Progenitor cell of endocrine pancreas (in vitro differentiated cells): ENCODE measurements at regions not wholly inside any gene's neighbourhood (a gene's known extent, or its start where the extent isn't known, plus 50 kb on each side); places are given as distances from the start of the nearest gene placed in this dataset.
"Not testable (repeated sequence)": the region's sequence is repeated elsewhere in the genome, so short reads cannot be mapped to it uniquely, and the experiment has no call there.

Experiments used
- DNase-seq: peaks from one replicate; pipeline ENCODE4 v3.0.0; 2021; ENCODE audit warnings: low spot score; ENCODE audit not compliant: unreplicated experiment
- H3K27ac Mint-ChIP-seq: 2 replicates; pipeline ENCODE4 v1.8.0; 2021; ENCODE audit warnings: mild to moderate bottlenecking, moderate library complexity, mixed read lengths
- H3K27me3 Mint-ChIP-seq: 2 replicates; pipeline ENCODE4 v1.8.0; 2021; ENCODE audit warnings: mixed read lengths
- H3K36me3 Mint-ChIP-seq: 2 replicates; pipeline ENCODE4 v1.8.0; 2022; ENCODE audit warnings: mixed read lengths; ENCODE audit not compliant: insufficient read depth
- H3K4me1 Mint-ChIP-seq: 2 replicates; pipeline ENCODE4 v1.8.0; 2021; ENCODE audit warnings: low read depth, mixed read lengths
- H3K4me3 Mint-ChIP-seq: 2 replicates; pipeline ENCODE4 v1.8.0; 2021; ENCODE audit warnings: low read depth, mild to moderate bottlenecking, moderate library complexity, mixed read lengths
- H3K9me3 Mint-ChIP-seq: 2 replicates; pipeline ENCODE4 v1.8.0; 2021; ENCODE audit warnings: low read depth, mixed read lengths
- TF ChIP-seq, protein P1 (sequence below): fragments of 200-600 bp; sonication (generic); IDR thresholded peaks from one replicate; pipeline ENCODE4 v1.5.0; 2021; ENCODE audit warnings: antibody characterized with exemption, mild to moderate bottlenecking; ENCODE audit not compliant: unreplicated experiment

DNA sequence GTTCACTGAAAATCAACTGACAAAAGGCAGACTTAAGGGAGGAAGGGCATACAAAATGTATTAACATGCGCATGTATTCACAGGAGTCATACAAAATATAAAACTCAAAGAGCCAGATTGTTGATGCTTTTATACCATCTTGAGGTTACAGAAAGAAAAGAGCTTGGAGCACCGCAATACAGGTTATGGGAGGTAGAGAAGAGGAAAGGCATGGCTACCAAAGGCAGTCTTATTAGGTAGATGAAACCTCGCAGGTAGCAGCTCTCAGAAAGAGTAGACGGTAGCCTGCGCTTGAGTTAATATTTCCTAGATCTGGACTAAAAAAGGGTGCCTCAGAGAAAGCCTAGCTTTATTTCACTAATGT, 69.0 kb upstream of the DHRS4 start:
- no peak overlapping the region for H3K4me3 Mint-ChIP-seq

DNA sequence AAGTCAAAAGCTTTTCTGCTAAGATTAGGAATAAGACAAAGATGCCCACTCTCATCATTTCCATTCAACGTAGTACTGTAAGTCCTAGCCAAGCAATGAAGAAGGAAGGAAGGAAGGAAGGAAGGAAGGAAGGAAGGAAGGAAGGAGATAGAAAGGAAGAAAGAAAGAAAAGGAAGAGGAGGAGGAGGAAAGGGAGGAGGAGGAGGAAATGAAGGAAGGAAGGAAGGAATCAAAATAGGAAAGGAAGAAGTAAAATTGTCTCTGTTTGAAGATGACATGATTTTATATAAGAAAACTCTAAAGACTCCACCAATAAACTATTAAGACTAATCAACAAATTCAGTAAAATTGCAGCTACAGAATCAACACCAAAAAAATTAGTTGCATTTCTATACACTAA, 66.0 kb upstream of the DHRS4 start:
- TF ChIP-seq, protein P1, sequence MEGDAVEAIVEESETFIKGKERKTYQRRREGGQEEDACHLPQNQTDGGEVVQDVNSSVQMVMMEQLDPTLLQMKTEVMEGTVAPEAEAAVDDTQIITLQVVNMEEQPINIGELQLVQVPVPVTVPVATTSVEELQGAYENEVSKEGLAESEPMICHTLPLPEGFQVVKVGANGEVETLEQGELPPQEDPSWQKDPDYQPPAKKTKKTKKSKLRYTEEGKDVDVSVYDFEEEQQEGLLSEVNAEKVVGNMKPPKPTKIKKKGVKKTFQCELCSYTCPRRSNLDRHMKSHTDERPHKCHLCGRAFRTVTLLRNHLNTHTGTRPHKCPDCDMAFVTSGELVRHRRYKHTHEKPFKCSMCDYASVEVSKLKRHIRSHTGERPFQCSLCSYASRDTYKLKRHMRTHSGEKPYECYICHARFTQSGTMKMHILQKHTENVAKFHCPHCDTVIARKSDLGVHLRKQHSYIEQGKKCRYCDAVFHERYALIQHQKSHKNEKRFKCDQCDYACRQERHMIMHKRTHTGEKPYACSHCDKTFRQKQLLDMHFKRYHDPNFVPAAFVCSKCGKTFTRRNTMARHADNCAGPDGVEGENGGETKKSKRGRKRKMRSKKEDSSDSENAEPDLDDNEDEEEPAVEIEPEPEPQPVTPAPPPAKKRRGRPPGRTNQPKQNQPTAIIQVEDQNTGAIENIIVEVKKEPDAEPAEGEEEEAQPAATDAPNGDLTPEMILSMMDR = no peak
- H3K4me3 Mint-ChIP-seq = no peak overlapping the region

More for the DNA sequence above, 69.0 kb upstream of the DHRS4 start:
- Mint-ChIP-seq H3K36me3 (peaks cover 4% of the 10 kb centered on the region), H3K27me3 (no peaks in the 10 kb centered on the region), H3K27ac (no peak overlapping the region), H3K4me1 (no peaks in the 10 kb centered on the region), H3K9me3 (peaks cover 49% of the 10 kb centered on the region)
- DNase-seq = no peak
- TF ChIP-seq, protein P1 = no peak

DNA sequence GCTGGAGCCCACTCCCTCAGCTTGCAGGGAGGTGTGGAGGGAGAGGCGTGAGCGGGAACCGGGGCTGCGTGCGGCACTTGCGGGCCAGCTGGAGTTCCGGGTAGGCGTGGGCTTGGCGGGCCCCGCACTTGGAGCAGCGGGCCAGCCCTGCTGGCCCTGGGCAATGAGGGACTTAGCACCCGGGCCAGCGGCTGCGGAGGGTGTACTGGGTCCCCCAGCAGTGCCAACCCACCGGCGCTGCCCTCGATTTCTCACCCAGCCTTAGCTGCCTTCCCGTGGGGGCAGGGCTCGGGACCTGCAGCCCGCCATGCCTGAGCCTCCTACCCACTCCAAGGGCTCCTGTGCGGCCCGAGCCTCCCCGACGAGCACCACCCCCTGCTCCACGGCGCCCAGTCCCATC, 61.9 kb upstream of the DHRS4 start:
- H3K36me3 Mint-ChIP-seq, DNase-seq, H3K27ac Mint-ChIP-seq, H3K4me3 Mint-ChIP-seq, H3K27me3 Mint-ChIP-seq, H3K4me1 Mint-ChIP-seq: not testable (repeated sequence)
- peaks cover 53% of the 10 kb centered on the region for H3K9me3 Mint-ChIP-seq

More for the DNA sequence above, 66.0 kb upstream of the DHRS4 start:
- Mint-ChIP-seq H3K27me3 (no peaks in the 10 kb centered on the region), H3K9me3 (peaks cover 45% of the 10 kb centered on the region), H3K36me3 (peaks cover 4% of the 10 kb centered on the region), H3K27ac (no peak overlapping the region), H3K4me1 (no peaks in the 10 kb centered on the region)
- DNase-seq = no peak

DNA sequence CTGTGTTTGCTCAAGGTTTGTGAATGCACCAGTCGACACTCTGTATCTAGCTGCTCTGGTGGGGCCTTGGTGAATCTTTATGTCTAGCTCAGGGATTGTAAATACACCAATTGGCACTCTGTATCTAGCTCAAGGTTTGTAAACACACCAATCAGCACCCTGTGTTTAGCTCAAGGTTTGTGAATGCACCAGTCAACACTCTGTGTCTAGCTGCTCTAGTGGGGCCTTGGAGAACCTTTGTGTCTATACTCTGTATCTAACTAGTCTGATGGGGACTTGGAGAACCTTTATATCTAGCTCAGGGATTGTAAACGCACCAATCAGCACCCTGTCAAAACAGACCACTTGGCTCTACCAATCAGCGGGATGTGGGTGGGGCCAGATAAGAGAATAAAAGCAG, 61.3 kb upstream of the DHRS4 start:
- not testable (repeated sequence) for H3K27ac Mint-ChIP-seq, H3K27me3 Mint-ChIP-seq, DNase-seq, H3K4me3 Mint-ChIP-seq, H3K36me3 Mint-ChIP-seq, H3K4me1 Mint-ChIP-seq
- H3K9me3 Mint-ChIP-seq = peaks cover 47% of the 10 kb centered on the region

DNA sequence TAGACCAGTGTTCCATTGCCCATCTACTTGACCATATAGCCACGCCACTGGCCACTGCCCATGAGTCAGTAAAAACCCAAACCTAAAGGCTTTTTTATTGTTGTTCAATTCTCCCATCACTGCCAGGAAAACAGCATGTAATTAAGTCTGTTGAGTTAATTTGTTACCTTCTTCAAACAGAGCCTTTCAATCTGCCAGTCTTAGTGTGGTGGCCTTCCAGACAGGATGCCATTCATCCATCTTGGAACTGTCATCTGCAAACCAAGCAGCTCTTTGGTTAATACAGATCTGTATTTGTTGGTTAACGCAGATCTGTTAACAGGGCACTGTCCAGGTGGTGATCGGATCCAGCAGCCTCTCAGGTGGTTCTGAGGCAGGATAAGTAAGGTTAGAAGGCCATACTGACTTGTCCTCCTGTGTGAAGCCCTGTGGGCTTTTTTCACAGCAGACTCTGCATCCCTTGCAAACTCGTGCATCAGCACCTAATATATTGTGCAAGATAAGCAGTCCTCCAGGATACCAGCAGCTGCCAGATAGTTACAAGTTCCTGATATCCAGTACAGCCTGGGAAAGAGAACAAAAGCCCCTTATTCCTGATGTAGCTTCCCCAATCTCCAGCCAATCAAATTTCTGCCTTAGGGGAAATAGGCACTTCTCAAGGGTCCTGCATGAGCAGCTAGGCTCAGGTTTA, 59.1 kb upstream of the DHRS4 start:
- H3K4me3 Mint-ChIP-seq = no peak overlapping the region
- H3K27me3 Mint-ChIP-seq = no peaks in the 10 kb centered on the region
- TF ChIP-seq, protein P1 = no peak
- no peak for DNase-seq
- H3K27ac Mint-ChIP-seq = no peak overlapping the region
- H3K36me3 Mint-ChIP-seq = no peaks in the 10 kb centered on the region
- H3K9me3 Mint-ChIP-seq = peaks cover 35% of the 10 kb centered on the region
- H3K4me1 Mint-ChIP-seq = no peaks in the 10 kb centered on the region

DNA sequence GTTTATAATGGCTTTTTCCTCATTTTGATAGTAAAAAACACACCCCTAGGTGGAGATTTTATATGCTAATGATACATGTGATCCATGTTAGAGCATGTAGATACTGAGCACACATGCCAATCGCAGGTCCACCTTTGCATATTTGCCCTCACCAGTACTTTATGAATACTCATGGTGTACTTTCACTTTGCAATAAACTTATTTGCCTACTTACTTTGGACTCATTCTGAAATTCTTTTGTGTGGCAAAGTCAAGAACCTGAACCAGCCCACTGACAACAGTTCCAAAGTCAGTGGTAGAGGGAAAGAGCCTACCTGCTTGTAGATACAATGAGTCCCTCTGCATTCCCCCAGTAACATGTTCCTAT, 58.5 kb upstream of the DHRS4 start:
- TF ChIP-seq, protein P1 = no peak
- Mint-ChIP-seq H3K9me3 (peaks cover 33% of the 10 kb centered on the region), H3K27me3 (no peaks in the 10 kb centered on the region), H3K27ac (no peak overlapping the region), H3K36me3 (no peaks in the 10 kb centered on the region), H3K4me1 (no peaks in the 10 kb centered on the region), H3K4me3 (no peak overlapping the region)
- DNase-seq = no peak
